ENCODE measurements at regions not wholly inside any gene's neighbourhood (a gene's known extent, or its start where the extent isn't known, plus 50 kb on each side); places are given as distances from the start of the nearest gene placed in this dataset.

GRCh38 chr11:70671083-70671482 is 272.8 kb downstream of the CTTN start:
- no peak for DNase-seq (ENCODE audit: low read depth in 1 of 2, low spot score in 1 of 2)

- no peak for DNase-seq (ENCODE audit: low read depth in 1 of 2, low spot score in 1 of 2)
These were observed 273.3 kb downstream of the CTTN start for GRCh38 chr11:70671611-70672010.

GRCh38 chr11:70672991-70673653 is 274.8 kb downstream of the CTTN start:
- DNase-seq (ENCODE audit: low read depth in 1 of 2, low spot score in 1 of 2): no peak

GRCh38 chr11:70674605-70675004 is 276.3 kb downstream of the CTTN start:
- no peak for DNase-seq (ENCODE audit: low read depth in 1 of 2, low spot score in 1 of 2)

- no peak for DNase-seq (ENCODE audit: low read depth in 1 of 2, low spot score in 1 of 2)
These were observed 277.5 kb downstream of the CTTN start for GRCh38 chr11:70675697-70676374.

GRCh38 chr11:70677232-70677916 is 279.0 kb downstream of the CTTN start:
- DNase-seq (ENCODE audit: low read depth in 1 of 2, low spot score in 1 of 2): no peak

- no peak for DNase-seq (ENCODE audit: low read depth in 1 of 2, low spot score in 1 of 2)
These were observed 280.9 kb downstream of the CTTN start for GRCh38 chr11:70678931-70679900.

- DNase-seq (ENCODE audit: low read depth in 1 of 2, low spot score in 1 of 2): no peak
These were observed 282.5 kb downstream of the CTTN start for GRCh38 chr11:70680781-70681281.

- DNase-seq (ENCODE audit: low read depth in 1 of 2, low spot score in 1 of 2): no peak
These were observed 283.7 kb downstream of the CTTN start for GRCh38 chr11:70682056-70682455.

- DNase-seq (ENCODE audit: low read depth in 1 of 2, low spot score in 1 of 2): no peak
These were observed 284.4 kb downstream of the CTTN start for GRCh38 chr11:70682760-70683159.

GRCh38 chr11:70687716-70688115 is 289.4 kb downstream of the CTTN start:
- DNase-seq (ENCODE audit: low read depth in 1 of 2, low spot score in 1 of 2): no peak

- DNase-seq (ENCODE audit: low read depth in 1 of 2, low spot score in 1 of 2): no peak
These were observed 289.8 kb downstream of the CTTN start for GRCh38 chr11:70688142-70688541.

- no peak for DNase-seq (ENCODE audit: low read depth in 1 of 2, low spot score in 1 of 2)
These were observed 291.4 kb downstream of the CTTN start for GRCh38 chr11:70689764-70690163.

GRCh38 chr11:70692131-70692530 is 293.8 kb downstream of the CTTN start:
- no peak for DNase-seq (ENCODE audit: low read depth in 1 of 2, low spot score in 1 of 2)

- DNase-seq (ENCODE audit: low read depth in 1 of 2, low spot score in 1 of 2): no peak
These were observed 296.0 kb downstream of the CTTN start for GRCh38 chr11:70694371-70694770.

GRCh38 chr11:70695086-70695960 is 297.0 kb downstream of the CTTN start:
- DNase-seq (ENCODE audit: low read depth in 1 of 2, low spot score in 1 of 2): no peak

- no peak for DNase-seq (ENCODE audit: low read depth in 1 of 2, low spot score in 1 of 2)
These were observed 297.7 kb downstream of the CTTN start for GRCh38 chr11:70696076-70696475.

GRCh38 chr11:70696564-70696963 is 298.2 kb downstream of the CTTN start:
- no peak for DNase-seq (ENCODE audit: low read depth in 1 of 2, low spot score in 1 of 2)

GRCh38 chr11:70697701-70698100 is 299.4 kb downstream of the CTTN start:
- no peak for DNase-seq (ENCODE audit: low read depth in 1 of 2, low spot score in 1 of 2)

- no peak for DNase-seq (ENCODE audit: low read depth in 1 of 2, low spot score in 1 of 2)
These were observed 300.5 kb downstream of the CTTN start for GRCh38 chr11:70698871-70699270.
